ENCODE measurements at regions not wholly inside any gene's neighbourhood (a gene's known extent, or its start where the extent isn't known, plus 50 kb on each side); places are given as distances from the start of the nearest gene placed in this dataset.

DNA sequence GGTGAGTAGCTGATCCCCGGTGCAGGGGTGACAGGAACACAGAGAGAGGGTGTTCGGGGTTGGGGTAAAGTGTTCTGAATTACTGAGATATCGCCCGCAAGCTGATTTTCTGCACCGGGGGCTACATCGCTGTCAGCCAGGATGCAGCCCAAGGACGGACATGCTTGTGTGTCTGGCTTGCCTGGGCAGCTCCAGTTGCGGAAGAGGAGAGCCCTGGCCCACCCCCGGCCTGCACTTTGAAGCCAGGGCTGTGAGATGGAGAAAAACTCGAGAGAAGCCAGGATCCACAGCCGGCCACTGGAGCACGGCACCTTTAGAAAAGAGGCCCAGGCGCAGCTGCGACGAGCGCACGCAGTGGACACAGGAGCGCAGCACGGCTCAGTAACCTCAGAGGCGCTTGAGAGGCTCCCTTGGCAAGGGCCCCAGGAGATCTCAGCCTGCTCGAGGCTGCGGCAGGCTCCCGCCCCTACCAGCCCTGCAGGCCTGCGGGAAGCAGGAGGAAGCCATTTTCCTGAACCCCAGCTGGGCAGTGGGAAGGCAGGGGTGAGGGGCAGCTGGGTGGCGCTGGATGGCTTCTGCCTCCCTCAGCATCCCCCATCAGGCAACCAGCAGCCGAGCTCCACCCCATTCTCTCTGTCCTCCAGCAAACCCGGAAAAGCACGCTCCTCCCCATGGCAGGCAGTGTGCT is 59.2 kb downstream of the C9orf50 start:
- no peaks in the 10 kb centered on the region for H3K79me2 ChIP-seq (ENCODE audit: control insufficient read depth, insufficient read depth, low read length)
- peak overlapping the region; percentile 39 for H2AFZ ChIP-seq (ENCODE audit: low read length)
- H3K9me3 ChIP-seq (ENCODE audit: control insufficient read depth, insufficient read depth, low read depth, low read length): no peaks in the 10 kb centered on the region
- no peaks in the 10 kb centered on the region for H3K4me1 ChIP-seq (ENCODE audit: control insufficient read depth, extremely low read depth, insufficient read depth, low read length)
- no peak overlapping the region for H3K4me3 ChIP-seq (replicated peaks in 1 of 4; ENCODE audit: control extremely low read depth in 1 of 4, insufficient read depth in 1 of 4, low read depth in 3 of 4, low read length in 4 of 4)
- H3K27me3 ChIP-seq (ENCODE audit: control insufficient read depth, insufficient read depth, low read length): no peaks in the 10 kb centered on the region
- no peaks in the 10 kb centered on the region for H3K36me3 ChIP-seq (ENCODE audit: control insufficient read depth, insufficient read depth, low read length)
- H3K4me2 ChIP-seq (ENCODE audit: extremely low read depth, insufficient read depth, low read length): peak overlapping the region; percentile 16
- TF ChIP-seq EZH2 (IDR thresholded peaks at IDR 0.05; ENCODE audit: low read length, missing control alignments): no peak
- TF ChIP-seq, protein P1, sequence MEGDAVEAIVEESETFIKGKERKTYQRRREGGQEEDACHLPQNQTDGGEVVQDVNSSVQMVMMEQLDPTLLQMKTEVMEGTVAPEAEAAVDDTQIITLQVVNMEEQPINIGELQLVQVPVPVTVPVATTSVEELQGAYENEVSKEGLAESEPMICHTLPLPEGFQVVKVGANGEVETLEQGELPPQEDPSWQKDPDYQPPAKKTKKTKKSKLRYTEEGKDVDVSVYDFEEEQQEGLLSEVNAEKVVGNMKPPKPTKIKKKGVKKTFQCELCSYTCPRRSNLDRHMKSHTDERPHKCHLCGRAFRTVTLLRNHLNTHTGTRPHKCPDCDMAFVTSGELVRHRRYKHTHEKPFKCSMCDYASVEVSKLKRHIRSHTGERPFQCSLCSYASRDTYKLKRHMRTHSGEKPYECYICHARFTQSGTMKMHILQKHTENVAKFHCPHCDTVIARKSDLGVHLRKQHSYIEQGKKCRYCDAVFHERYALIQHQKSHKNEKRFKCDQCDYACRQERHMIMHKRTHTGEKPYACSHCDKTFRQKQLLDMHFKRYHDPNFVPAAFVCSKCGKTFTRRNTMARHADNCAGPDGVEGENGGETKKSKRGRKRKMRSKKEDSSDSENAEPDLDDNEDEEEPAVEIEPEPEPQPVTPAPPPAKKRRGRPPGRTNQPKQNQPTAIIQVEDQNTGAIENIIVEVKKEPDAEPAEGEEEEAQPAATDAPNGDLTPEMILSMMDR (conservative IDR thresholded peaks at IDR 0.05 in 1 of 2, IDR thresholded peaks at IDR 0.05 in 1 of 2; ENCODE audit: low read depth in 1 of 2, low read length in 2 of 2): no peak
- no peaks in the 10 kb centered on the region for H4K20me1 ChIP-seq (ENCODE audit: control insufficient read depth, extremely low read depth, insufficient read depth, low read length)
- no peak overlapping the region for H3K9ac ChIP-seq (ENCODE audit: insufficient read depth, low read length)
- no peak overlapping the region for H3K27ac ChIP-seq (ENCODE audit: insufficient read depth, low read length)
- peak; percentile 58 to 64 for DNase-seq (ENCODE audit: low read depth in 2 of 2)

DNA sequence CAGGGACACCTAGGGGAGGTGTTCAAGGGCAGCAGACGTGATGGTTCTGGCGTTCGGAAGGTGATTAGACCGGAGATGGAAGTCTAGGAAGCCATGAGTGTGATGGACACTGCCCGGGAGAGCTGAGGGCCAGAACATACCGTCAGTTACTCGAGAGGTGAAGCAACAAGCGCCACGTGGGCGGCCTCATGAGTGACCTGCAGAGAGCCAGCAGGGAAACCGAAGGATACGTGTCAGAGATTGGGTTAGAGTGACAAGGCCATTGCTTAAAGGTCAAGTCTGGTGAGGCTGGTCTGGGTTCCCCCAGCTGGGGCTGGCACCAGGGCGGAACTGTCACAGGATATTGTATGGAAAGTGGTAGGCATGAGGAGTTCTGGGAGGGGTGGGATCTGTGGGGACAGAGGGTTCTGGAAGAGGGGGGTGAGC is 60.0 kb downstream of the C9orf50 start:
- H3K9me3 ChIP-seq (ENCODE audit: control insufficient read depth, insufficient read depth, low read depth, low read length): no peaks in the 10 kb centered on the region
- no peak overlapping the region for H2AFZ ChIP-seq (ENCODE audit: low read length)
- H4K20me1 ChIP-seq (ENCODE audit: control insufficient read depth, extremely low read depth, insufficient read depth, low read length): no peaks in the 10 kb centered on the region
- no peaks in the 10 kb centered on the region for H3K27me3 ChIP-seq (ENCODE audit: control insufficient read depth, insufficient read depth, low read length)
- no peak overlapping the region for H3K9ac ChIP-seq (ENCODE audit: insufficient read depth, low read length)
- no peak overlapping the region for H3K27ac ChIP-seq (ENCODE audit: insufficient read depth, low read length)
- H3K4me2 ChIP-seq (ENCODE audit: extremely low read depth, insufficient read depth, low read length): no peak overlapping the region
- TF ChIP-seq, protein P1 (conservative IDR thresholded peaks at IDR 0.05 in 1 of 2, IDR thresholded peaks at IDR 0.05 in 1 of 2; ENCODE audit: low read depth in 1 of 2, low read length in 2 of 2): no peak
- no peak for TF ChIP-seq EZH2 (IDR thresholded peaks at IDR 0.05; ENCODE audit: low read length, missing control alignments)
- no peaks in the 10 kb centered on the region for H3K79me2 ChIP-seq (ENCODE audit: control insufficient read depth, insufficient read depth, low read length)
- no peak for DNase-seq (ENCODE audit: low read depth in 2 of 2)
- H3K4me1 ChIP-seq (ENCODE audit: control insufficient read depth, extremely low read depth, insufficient read depth, low read length): no peaks in the 10 kb centered on the region
- no peaks in the 10 kb centered on the region for H3K36me3 ChIP-seq (ENCODE audit: control insufficient read depth, insufficient read depth, low read length)
- H3K4me3 ChIP-seq (replicated peaks in 1 of 4; ENCODE audit: control extremely low read depth in 1 of 4, insufficient read depth in 1 of 4, low read depth in 3 of 4, low read length in 4 of 4): no peak overlapping the region

DNA sequence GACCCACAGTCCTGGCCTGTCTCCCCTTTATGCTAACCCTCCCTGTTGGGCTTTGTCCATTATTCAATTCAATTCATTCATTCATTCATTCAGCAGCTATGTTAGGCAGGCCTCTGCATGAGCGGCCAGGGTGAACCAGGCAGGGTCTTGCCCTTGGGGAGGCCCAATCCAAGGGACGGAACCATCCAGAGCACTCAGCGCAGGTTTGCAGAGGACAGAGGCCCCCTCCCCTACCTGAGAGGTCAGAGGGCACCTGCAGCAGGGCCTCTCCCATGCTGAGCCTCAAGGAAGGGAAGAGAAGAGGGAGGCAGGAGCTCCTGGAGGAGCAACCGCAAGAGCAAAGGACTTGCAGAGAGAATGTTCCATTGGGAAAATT is 61.4 kb downstream of the C9orf50 start:
- Histone ChIP-seq H2AFZ (ENCODE audit: low read length) (no peak overlapping the region), H3K79me2 (ENCODE audit: control insufficient read depth, insufficient read depth, low read length) (no peaks in the 10 kb centered on the region), H3K27ac (ENCODE audit: insufficient read depth, low read length) (no peak overlapping the region), H3K36me3 (ENCODE audit: control insufficient read depth, insufficient read depth, low read length) (no peaks in the 10 kb centered on the region), H3K27me3 (ENCODE audit: control insufficient read depth, insufficient read depth, low read length) (no peaks in the 10 kb centered on the region), H3K9me3 (ENCODE audit: control insufficient read depth, insufficient read depth, low read depth, low read length) (no peaks in the 10 kb centered on the region), H3K4me1 (ENCODE audit: control insufficient read depth, extremely low read depth, insufficient read depth, low read length) (no peaks in the 10 kb centered on the region), H3K4me3 (replicated peaks in 1 of 4; ENCODE audit: control extremely low read depth in 1 of 4, insufficient read depth in 1 of 4, low read depth in 3 of 4, low read length in 4 of 4) (no peak overlapping the region), H3K9ac (ENCODE audit: insufficient read depth, low read length) (no peak overlapping the region), H4K20me1 (ENCODE audit: control insufficient read depth, extremely low read depth, insufficient read depth, low read length) (no peaks in the 10 kb centered on the region), H3K4me2 (ENCODE audit: extremely low read depth, insufficient read depth, low read length) (no peak overlapping the region)
- DNase-seq (ENCODE audit: low read depth in 2 of 2): no peak
- TF ChIP-seq EZH2 (IDR thresholded peaks at IDR 0.05; ENCODE audit: low read length, missing control alignments): no peak
- TF ChIP-seq, protein P1 (conservative IDR thresholded peaks at IDR 0.05 in 1 of 2, IDR thresholded peaks at IDR 0.05 in 1 of 2; ENCODE audit: low read depth in 1 of 2, low read length in 2 of 2): no peak

Data from fibroblast of lung (primary cell).